ENCODE measurements at regions not wholly inside any gene's neighbourhood (a gene's known extent, or its start where the extent isn't known, plus 50 kb on each side); places are given as distances from the start of the nearest gene placed in this dataset.

GRCh38 chr5:118195211-118195610, 793.1 kb downstream of the DTWD2 start:
- DNase-seq (ENCODE audit: extremely low spot score), result no peak
- no peak for TF ChIP-seq CTCF (IDR thresholded peaks at IDR 0.05; ENCODE audit: control extremely low read depth, extremely low read depth, low read depth, missing control alignments)
- ChIA-PET POLR2A (no interaction called here), CTCF (no interaction called here)

- POLR2A ChIA-PET, result no interaction called here
These were observed 795.0 kb downstream of the DTWD2 start for GRCh38 chr5:118193194-118193905.

GRCh38 chr5:118185018-118185417, 803.3 kb downstream of the DTWD2 start:
- POLR2A ChIA-PET, result no interaction called here
- CTCF ChIA-PET, result interaction anchor here (1.0 to 2.7 kb wide), 2 partner anchors 12 to 20 kb away, joined by 3 to 7 read pairs; no protein-coding TSS in a partner anchor
- no peak for DNase-seq (ENCODE audit: extremely low spot score)
- TF ChIP-seq CTCF (IDR thresholded peaks at IDR 0.05; ENCODE audit: control extremely low read depth, extremely low read depth, low read depth, missing control alignments), result no peak

More at GRCh38 chr5:118193194-118193905, 795.0 kb downstream of the DTWD2 start:
- no peak for TF ChIP-seq CTCF (IDR thresholded peaks at IDR 0.05; ENCODE audit: control extremely low read depth, extremely low read depth, low read depth, missing control alignments)
- DNase-seq (ENCODE audit: extremely low spot score), result no peak
- CTCF ChIA-PET, result interaction anchor here (0.7 kb wide), 1 partner anchor 11 kb away, joined by 3 read pairs; no protein-coding TSS in a partner anchor

GRCh38 chr5:118176146-118176545, 812.2 kb downstream of the DTWD2 start:
- TF ChIP-seq CTCF (IDR thresholded peaks at IDR 0.05; ENCODE audit: control extremely low read depth, extremely low read depth, low read depth, missing control alignments), result no peak
- CTCF ChIA-PET, result no interaction called here
- POLR2A ChIA-PET, result interaction anchor here (0.6 kb wide), 1 partner anchor 845 kb away, joined by 4 read pairs; no protein-coding TSS in a partner anchor
- no peak for DNase-seq (ENCODE audit: extremely low spot score)

- no peak for TF ChIP-seq CTCF (IDR thresholded peaks at IDR 0.05; ENCODE audit: control extremely low read depth, extremely low read depth, low read depth, missing control alignments)
- CTCF ChIA-PET, result no interaction called here
- DNase-seq (ENCODE audit: extremely low spot score), result no peak
- POLR2A ChIA-PET, result no interaction called here
These were observed 813.7 kb downstream of the DTWD2 start for GRCh38 chr5:118174671-118175070.

- ChIA-PET POLR2A (no interaction called here), CTCF (no interaction called here)
- TF ChIP-seq CTCF (IDR thresholded peaks at IDR 0.05; ENCODE audit: control extremely low read depth, extremely low read depth, low read depth, missing control alignments), result no peak
- no peak for DNase-seq (ENCODE audit: extremely low spot score)
These were observed 815.0 kb downstream of the DTWD2 start for GRCh38 chr5:118173340-118173739.
